ENCODE measurements at regions not wholly inside any gene's neighbourhood (a gene's known extent, or its start where the extent isn't known, plus 50 kb on each side); places are given as distances from the start of the nearest gene placed in this dataset.
"Not testable (repeated sequence)": the region's sequence is repeated elsewhere in the genome, so short reads cannot be mapped to it uniquely, and the experiment has no call there.

DNA sequence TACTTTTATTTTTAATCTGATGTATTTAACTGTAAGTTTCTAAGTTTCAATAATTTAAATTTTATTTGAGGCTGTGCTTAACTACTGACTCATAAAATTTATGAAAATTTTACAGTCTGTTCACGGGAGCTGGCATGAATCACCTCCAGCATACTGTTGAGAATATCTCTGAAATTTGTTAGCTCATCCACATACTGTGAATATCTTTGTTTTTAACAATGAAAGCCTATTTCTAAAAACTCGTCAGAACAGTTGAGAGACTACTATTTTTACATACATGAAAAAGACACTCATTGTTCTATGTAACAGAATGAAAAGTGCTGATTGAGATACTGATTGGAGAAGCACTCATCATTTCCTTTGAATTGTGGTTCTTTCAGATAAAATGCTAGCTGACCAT, 749.3 kb downstream of the TENT5A start:
- no peak for DNase-seq (ENCODE audit: low read depth)

DNA sequence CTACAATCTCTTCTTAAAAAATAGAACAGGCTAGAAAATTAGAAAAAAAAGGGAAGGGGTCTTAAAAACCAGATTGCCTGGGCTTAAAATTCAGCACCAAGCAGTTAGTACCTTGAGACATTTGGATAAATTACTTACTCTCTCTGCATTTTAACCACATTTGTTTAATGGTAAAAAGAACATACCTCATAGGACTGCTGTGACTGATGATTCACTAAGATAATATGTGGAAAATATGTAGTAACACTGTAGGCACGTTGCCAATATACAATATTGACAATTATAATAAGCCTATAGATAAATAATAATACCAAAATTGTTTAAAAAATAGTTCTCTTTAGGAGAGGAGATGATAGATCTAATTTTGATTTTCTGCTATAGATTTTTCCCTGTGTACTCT, 750.4 kb downstream of the TENT5A start:
- DNase-seq (ENCODE audit: low read depth) = no peak

DNA sequence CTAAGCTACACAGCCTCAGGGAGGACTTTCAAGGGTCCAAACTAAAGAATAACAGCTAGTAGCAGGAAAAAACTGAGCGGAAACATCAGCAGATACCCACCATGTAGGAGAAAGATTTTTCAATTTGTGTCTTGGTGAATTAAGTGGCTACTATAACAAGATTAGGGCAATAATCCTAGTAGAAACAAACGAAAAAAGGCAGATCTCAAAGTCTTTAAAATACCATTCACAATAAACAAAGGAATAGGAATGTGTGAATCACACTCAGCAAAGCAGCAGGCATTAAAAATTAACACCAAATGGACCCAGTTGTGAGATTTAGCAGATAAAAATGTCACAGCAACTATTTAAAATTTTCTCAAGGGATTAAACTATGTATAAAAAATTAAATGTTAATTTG, 761.2 kb downstream of the TENT5A start:
- no peak for DNase-seq (ENCODE audit: low read depth)

DNA sequence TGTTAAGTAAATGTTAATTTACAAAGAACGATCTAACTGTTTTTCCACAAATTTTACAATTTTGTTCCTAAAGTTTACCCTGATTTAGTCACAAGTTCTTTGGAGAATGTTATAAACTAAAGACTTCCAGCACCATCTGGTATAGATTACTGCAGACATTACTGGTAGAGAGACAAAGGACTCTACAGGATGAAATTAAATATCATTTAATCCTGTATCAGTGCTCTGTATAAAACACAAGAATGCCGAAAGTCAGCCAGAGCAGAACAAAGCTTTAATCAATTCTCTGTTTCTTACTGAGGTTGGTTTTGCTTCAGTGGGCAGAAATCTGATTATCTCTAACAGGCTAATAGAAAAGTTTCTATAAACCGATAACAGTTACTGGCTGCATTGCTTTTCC, 763.6 kb downstream of the TENT5A start:
- peak; percentile 26 for DNase-seq (ENCODE audit: low read depth)

DNA sequence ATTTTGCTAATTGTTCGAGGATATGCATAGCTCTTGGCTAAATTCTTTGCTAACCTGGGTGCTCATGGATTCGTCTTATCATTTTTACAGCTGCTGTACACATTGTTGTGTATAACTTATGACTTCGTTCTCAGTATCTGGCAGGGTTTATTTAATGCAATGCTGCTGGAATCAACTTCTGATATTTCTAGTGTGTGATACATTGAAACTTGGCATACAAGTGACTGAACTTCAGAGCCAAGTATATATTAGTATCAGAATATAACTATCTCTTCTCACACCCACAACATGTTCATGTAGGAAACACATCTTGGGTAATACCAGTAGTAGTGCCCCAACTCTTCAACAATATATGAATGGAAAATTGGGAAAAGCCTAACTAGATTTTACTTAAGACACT, 764.2 kb downstream of the TENT5A start:
- DNase-seq (ENCODE audit: low read depth) = no peak

DNA sequence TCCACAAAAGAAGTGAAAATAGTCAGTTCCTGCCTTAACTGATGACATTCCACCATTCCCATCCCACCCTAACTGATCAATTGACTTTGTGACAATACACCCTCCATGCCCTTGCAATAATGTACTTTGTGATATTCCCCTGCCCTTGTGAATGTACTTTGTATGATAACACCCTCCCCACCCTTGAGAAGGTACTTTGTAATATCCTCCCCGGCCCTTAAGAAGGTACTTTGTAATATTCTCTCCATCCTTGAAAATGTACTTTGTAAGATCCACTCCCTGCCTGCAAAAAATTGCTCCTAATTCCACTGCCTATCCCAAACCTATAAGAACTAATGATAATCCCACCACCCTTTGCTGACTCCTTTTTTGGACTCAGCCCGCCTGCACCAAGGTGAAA, 771.3 kb downstream of the TENT5A start:
- not testable (repeated sequence) for DNase-seq (ENCODE audit: low read depth)

DNA sequence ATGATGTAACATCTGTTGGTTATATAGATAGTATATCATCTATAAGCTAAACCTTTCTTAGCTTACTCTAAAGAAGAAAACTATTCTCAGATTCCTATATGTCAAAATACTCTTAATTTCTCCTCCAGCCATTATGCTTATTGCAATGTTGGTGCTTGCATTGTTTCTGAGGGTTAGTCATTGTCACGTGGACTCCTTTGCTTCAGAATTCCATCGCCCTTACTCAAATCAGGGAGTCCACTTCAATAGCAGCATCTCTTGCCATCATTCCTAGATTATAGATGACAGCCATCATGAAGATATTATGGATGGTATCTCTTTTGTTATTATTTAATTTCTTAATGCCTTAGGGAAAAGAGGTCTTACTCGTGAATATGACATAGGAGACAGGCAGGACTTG, 776.1 kb downstream of the TENT5A start:
- DNase-seq (ENCODE audit: low read depth) = no peak

DNA sequence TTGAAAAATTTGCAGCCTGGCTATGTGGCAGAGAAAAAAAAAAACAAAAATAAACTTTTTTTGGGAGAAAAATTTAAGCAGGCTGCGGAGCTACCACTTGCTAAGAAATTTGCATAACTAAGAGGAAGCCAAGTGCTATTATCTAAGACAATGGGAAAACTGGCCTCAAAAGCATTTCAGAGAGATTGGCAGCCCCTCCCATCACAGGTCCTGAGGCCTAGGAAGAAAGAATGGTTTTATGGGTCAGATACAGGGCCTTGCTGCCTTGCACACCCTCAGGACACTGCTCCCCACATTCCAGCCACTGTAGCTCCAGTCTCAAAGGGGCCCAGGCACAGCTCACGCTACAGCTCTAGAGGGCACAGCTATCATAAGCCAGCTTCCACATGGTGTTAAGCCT, 777.9 kb downstream of the TENT5A start:
- no peak for DNase-seq (ENCODE audit: low read depth)

DNA sequence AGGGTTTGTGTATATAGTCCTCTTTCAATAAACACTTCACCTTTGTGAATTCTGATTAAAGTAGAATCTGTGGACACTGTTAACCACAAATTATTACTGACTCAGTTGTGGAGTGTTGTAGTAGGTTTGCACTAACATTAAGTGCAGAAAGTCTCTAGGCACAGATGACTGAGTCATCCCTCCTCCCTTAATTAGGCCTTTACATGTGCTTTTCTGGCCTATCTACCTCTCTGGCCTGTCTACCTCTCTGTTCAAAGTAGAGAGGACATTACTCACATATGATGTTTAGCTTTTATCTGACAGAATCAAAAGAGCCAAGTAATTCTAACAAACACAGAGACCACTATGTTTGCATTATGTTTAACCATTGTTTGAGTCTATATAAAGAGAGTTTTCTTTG, 783.0 kb downstream of the TENT5A start:
- no peak for DNase-seq (ENCODE audit: low read depth)

DNA sequence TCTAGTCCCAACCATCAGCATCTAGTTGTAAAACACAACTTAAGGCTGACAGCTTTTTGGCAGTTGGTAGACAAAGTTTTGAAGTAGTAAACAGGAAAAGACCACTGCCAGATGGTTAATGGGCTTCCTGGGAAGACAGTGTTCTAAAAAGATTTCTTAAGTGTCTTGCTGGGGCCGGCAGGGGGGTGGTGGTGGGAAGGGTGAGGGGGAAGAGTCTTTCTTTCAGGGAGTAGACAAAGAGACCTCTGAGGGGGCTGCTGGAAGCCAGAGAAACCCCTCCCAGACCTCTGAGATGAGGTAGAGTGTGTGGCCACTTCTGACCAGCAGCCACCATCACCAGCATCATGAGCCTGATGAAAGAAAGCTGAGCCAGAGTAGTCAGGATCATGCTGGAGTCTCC, 784.9 kb downstream of the TENT5A start:
- no peak for DNase-seq (ENCODE audit: low read depth)

DNA sequence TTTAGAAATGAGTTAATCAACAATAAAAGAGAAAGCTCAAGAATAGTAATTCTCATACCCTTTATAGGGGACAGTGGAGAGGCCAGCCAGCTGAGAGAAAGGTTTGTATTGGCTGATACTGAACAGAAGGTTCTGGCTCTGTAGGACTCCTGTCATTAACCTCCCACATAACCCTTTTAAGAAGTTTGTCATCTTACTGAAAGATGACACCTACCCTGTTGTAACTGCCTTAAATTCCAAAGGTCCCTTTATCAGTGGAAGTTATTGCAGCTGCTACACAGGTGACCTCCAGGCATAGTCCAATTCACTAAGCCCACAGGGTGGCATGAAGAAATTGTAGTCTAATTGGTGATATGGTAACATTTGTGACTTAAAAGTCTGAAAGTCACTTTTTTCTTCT, 790.1 kb downstream of the TENT5A start:
- no peak for DNase-seq (ENCODE audit: low read depth)

DNA sequence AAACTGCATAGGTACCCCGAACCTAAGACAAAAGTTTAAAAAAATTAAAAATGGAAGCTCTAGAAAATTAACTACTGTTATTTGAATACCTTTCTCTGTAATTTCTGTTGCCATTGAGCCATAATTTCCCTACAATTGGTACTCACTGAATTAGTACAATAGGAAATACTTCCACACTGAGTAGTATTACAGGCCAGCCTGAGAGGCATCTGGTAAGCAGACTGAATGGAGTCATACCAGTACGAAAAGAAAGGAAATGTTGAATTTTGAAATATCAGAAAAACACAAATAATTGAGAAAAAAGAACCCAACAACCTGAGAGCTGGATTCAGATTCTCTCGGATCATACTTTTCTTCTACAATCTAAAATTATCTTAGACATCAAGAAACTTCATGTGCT, 791.3 kb downstream of the TENT5A start:
- no peak for DNase-seq (ENCODE audit: low read depth)

DNA sequence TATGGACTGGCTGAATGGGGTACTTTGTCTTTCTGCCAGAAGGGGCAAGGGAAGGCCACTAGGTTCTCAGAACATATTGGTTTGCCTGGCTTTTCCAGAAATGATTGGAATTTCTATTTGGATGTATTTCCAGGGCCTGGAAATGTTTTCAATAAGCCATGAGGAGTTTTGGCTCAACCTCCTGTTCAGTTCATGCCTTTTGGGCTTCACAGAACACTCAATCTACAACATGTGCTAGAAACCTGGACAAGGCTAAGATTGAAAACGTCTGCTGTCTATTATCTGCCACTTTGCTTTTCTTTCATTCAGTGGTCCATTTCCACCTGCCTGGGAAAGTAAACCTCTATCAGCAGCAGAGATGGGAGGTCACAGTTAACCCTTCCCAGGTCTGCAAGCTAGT, 793.4 kb downstream of the TENT5A start:
- DNase-seq (ENCODE audit: low read depth) = peak; percentile 13

DNA sequence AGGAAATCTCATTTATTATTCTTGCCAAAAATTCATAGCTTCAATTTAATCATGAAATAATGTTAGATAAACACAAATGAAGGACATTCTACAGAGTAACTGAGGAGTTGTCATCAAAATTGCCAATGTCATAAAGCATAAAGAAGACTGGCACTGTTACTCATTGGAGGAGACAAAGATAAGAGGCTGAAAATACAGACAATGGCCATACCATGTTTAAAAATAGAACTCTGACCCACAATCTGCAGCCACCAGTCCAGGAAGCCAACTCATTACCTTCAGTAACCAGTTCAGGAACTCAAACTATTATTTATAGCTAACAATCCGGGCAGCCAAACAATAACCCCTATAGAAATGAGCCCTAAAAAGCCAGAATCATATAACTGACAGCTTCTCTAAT, 795.6 kb downstream of the TENT5A start:
- DNase-seq (ENCODE audit: low read depth) = no peak

DNA sequence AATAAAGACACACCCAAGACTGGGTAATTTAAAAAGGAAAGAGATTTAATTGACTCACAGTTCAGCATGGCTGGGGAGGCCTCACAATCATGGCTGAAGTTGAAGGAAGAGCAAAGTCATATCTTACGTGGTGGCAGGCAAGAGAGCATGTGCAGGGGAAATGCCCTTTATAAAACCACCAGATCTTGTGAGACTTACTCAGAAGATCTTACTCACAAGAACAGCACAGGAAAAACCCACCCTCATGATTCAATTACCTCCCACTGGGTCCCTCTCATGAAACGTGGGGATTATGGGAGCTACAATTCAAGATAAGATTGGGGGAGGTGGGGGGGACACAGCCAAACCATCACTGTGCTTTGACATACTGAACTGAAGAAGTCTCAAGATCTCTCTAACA, 800.0 kb downstream of the TENT5A start:
- DNase-seq (ENCODE audit: low read depth) = not testable (repeated sequence)

DNA sequence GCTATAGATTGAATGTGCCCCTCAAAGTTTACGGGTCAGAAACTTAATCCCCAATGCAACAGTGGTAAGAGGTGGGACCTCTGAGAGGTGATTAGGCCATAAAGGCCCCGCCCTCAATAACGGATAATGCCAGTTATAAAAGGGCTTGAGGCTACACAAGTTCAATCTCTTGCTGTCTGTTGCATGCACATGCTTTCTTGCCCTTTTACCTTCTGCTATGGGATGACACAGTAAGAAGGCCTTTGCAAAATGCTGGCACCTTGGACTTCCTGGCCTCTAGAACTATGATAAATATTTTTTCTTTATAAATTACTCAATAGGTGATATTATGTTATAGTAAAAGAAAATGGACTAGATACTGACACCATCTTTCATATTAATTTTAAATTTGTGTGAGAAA, 806.1 kb downstream of the TENT5A start:
- DNase-seq (ENCODE audit: low read depth) = no peak

DNA sequence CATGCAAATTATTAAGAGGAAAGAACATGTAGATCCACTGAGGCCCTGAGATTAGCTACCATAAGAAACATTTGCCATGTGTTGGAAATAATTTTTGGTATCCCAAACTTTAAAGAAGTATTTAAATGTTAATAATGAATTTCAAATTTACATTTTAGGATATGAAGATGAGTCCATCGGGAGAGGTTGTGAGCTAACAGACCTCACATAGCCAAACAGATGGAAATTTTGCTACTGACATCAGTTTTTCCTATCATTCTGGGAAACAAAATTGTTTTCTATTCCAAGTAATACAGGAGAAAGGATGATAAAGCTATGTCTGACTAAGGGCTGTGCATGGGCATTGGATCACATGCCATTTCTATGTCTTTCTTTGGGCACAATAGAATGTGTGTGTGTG, 809.6 kb downstream of the TENT5A start:
- DNase-seq (ENCODE audit: low read depth) = no peak

DNA sequence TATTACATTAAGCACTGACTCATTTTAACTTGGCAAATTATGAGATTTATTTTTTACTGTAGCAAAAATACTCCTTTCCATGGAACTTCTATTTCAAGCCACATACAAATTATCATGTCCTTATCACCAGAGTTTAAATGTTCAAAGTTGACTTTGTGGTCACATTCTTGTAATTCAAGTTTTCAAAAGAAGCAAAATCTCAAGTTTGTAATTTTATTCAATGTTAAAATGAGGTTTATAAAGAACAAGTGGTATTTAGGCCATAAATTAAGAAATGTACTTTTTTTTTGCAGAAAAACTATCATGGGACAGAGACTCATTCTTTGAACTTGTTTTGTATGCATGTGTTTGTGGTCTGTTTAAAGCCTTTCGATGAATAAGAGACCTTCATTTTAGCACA, 811.5 kb downstream of the TENT5A start:
- DNase-seq (ENCODE audit: low read depth) = no peak

DNA sequence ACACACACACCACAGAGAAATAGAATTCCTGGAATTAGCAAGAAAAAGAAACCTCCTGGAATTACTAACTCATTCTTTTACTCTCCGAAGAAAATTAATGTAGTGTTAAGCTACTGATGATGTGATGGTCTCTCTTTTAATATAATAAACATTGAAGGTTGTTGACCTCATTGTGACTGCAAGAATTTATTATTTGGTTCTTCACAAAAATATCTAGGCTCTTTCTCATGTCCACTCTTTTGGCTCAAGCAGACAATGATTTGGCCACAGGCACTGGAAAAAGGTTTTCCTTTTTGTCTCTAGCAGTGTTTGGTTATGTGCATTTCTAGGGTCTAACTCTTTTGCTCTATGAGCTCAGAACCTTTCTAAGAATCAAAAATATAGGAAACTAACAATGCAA, 811.9 kb downstream of the TENT5A start:
- DNase-seq (ENCODE audit: low read depth) = no peak

DNA sequence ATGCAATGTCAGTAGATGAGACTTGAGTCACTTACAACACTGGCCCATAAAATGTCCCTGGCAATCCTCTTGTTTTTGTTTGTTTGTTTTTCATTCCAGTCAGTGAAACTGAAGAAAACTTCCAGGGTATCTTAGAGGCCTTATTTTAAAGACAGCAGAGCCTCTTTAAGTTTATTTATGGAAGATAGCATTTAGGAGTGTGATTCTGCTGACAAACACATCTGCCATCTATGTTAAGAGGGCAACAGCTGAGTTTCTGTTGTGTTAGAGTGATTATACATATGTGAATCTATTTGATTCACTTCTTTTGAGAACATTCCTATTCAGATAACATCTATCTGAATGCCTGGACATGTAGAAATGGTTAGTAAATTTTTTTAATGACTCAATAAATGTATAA, 812.6 kb downstream of the TENT5A start:
- no peak for DNase-seq (ENCODE audit: low read depth)

DNA sequence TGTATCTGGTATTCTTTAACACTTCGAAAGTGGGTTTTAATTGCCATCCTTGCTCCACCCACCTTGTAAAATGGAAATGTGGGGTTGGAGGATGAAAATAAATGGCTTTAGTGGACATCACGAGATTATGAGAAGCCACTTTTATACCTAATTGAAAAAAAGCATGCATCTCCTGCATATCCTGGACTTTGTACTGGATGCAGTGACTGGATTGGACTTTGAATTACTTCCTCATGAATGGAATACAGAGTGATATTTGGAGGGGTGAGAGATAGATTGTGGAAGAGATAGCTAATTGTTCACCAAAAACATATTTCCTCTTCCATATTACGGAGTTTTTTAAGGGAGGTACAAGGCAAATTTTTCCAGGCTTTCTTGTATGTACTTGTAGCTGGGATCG, 813.0 kb downstream of the TENT5A start:
- no peak for DNase-seq (ENCODE audit: low read depth)

DNA sequence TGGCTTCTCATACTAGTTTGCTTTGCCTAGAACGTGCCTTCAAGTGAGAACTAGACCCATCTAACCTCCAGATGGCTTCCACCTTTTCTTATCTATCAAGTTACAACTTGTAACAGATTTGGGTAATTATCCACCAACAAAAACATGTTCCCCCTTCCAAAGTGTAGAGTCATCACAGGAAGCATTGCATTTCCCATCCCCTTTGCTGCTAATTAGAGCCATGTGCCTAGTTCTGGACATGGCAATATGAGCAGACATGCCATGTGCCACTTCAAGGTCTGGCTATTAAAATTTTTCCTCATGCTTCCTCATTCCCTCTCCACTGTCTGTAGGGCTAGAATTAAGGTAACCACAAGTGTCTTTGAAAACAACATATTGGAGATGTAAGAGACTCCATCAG, 814.4 kb downstream of the TENT5A start:
- peak; percentile 18 for DNase-seq (ENCODE audit: low read depth)

DNA sequence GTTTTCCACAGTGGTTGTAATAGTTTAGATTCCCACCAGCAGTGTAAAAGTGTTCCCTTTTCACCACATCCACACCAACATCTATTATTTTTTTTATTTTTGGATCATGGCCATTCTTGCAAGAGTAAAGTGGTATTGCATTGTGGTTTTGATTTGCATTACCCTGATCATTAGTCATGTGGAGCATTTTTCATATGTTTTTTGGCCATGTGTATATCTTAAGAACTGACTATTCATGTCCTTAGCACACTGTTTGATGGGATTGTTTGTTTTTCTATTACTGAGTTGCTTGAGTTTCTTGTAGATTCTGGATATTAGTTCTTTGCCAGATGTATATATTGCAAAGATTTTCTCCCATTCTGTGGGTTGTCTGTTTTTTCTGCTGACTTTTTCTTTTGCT, 820.1 kb downstream of the TENT5A start:
- DNase-seq (ENCODE audit: low read depth) = peak; percentile 81

DNA sequence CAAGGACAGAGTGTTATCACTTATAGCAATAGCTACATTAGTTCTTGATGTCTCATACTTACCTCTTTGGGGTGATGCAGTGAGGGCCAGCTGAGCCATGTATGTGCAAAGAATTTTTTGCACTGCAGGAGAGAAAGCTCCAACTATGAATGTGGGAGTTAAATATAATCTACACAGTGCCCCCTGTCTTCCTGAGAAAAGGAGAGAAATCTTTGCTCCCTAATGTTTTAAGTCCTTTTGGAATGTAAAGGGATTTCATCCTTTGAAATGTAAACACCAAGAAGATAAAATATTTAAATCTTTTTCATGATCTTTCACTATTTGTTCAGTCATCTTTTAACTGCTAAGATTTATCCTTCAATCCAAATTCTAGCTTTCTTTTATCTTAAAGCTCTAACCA, 822.1 kb downstream of the TENT5A start:
- no peak for DNase-seq (ENCODE audit: low read depth)

DNA sequence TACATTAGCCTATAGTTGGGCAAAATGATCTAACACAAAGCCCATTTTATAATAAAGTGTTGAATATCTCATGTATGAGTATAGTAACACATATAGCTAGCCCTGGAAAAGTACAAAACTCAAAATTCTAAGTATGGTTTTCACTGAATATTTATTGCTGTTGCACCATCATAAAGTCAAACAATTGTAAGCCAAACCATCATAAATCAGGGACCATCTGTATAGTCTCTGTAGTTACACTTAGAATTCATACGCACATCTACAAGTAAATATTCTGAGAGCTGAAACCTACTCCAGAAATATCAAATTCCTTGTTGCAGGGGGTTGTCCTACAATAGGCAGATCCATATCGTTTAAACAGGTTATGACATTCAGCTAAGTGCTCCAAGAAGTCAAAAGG, 817.3 kb downstream of the BCKDHB start:
- no peak for DNase-seq (ENCODE audit: low read depth)

Measured in fibroblast of gingiva (primary cell).